Psoas muscle (tissue), 7 donors: ENCODE measurements at regions not wholly inside any gene's neighbourhood (a gene's known extent, or its start where the extent isn't known, plus 50 kb on each side); places are given as distances from the start of the nearest gene placed in this dataset.

Experiments used
- ATAC-seq, 4 donors: fragments of 200-7000 bp; cut with Tn5 transposase; one replicate each; pipeline ENCODE4 v1.9.1; 2020; ENCODE audit warnings: moderate library complexity in 3 of 4, mild to moderate bottlenecking in 2 of 4
- DNase-seq, 2 donors: peaks; one replicate each; pipeline ENCODE4 v3.0.0-alpha.2; 2020
- H3K27ac ChIP-seq: fragments of 200-600 bp; one replicate; pipeline ENCODE4 v1.8.0; 2022
- H3K27me3 ChIP-seq, 3 donors: fragments of 200-600 bp in 1 of 3; one replicate each; pipeline versions ENCODE4 v1.6.1 to v1.8.0; 2013 to 2022; ENCODE audit warnings: low read length in 2 of 3, mild to moderate bottlenecking in 2 of 3, moderate library complexity in 1 of 3; ENCODE audit not compliant: insufficient read depth in 3 of 3
- H3K36me3 ChIP-seq, 2 donors: fragments of 200-600 bp in 1 of 2; one replicate each; pipeline versions ENCODE4 v1.6.1 to v1.8.0; 2013 to 2022; ENCODE audit warnings: low read depth in 1 of 2, mild to moderate bottlenecking in 1 of 2, moderate library complexity in 1 of 2; ENCODE audit not compliant: insufficient read depth in 1 of 2
- H3K4me1 ChIP-seq: fragments of 200-600 bp; one replicate; pipeline ENCODE4 v1.8.0; 2022
- H3K4me3 ChIP-seq: fragments of 200-600 bp; one replicate; pipeline ENCODE4 v1.8.0; 2022; ENCODE audit warnings: mild to moderate bottlenecking
- H3K9me3 ChIP-seq: fragments of 200-600 bp; one replicate; pipeline ENCODE4 v1.8.0; 2022
- CTCF ChIP-seq: fragments of 200-600 bp; IDR thresholded peaks from one replicate; pipeline ENCODE4 v1.8.0; 2022; ENCODE audit warnings: antibody characterized with exemption
- WGBS, 3 donors: extraction: QIAGEN DNeasy Blood & Tissue Kit; methylation state at CpG; one replicate each; pipeline versions ENCODE4 v1.1.6 to v1.1.7; 2013; 5-methylcytosine and 5-hydroxymethylcytosine counted together
- intact Hi-C, 2 donors: fragments of 100-400 bp; cut with DNase I; formaldehyde crosslinking; loops; one replicate each; pipeline versions ENCODE4 v1.11.0 to v1.14.2; 2022
- donor health status: healthy with polysubstance abuse.
- donor health status: DM: no; HTN: no; CAD: no; lungs with moderate emphysema.
- donor health status: Bipolar disorder and iron deficiency.
- donor health status: healthy.
- donor health status: DM: yes; HTN: yes; CAD: no.
- donor health status: DM: no; HTN: no; CAD: no.
- donor health status: DM: yes; HTN: yes; CAD: no.

- WGBS, 3 donors = 89 to 97% (median 94%) methylated on average over 2 of the region's 2 CpGs
- intact Hi-C loops = loop anchor here in 1 of 2 donors (5.0 kb wide), 1 partner anchor 36 kb away; no protein-coding TSS in a partner anchor
These were observed 71.8 kb downstream of the LARP7 start for GRCh38 chr4:112708772-112709171.

DNA sequence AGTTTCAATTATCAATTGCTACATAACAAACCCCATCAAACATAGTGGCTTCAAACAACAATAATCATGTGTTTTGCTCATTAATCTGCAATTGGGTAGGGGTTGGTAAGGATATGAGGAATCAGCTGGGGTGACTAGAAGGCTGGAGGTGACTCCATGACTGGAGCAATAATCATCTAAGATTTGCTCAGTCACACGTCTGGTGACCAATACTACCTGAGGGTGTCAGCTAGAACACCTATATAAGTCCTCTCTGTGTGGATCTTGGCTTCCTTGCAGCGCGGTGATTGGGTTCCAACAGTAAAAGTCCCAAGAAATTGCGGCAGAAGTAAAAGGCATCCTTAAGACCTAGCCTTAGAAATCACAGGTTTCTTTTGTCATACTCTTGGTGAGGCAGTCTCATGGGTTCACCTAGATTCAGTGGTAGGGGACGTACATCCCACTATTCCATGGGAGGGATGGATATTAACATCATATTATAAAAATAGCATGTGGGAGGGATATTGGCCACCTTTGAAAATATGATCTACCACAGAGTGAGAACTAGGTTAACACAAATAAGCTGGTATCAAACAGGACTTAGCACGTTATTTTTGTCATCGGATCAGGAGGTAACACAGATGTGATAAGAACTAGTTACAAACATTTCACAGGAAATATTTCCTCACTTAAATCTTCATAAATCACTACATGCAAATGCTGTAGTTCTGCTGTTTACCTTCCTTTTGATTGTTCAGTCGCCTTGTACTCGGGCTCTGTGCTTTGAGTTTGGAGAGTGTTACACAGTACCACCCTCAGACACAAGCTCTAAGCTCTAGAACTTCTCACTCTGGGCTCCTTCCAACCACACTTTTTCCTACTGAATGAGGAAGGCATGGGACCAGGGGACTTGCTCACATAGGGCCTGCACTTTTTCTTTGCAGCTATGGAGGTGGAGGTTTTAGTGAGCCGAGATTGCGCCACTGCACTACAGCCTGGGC lies 78.3 kb downstream of the LARP7 start:
- intact Hi-C loops = no loop called here
- no peaks in the 10 kb centered on the region for H3K27me3 ChIP-seq
- ATAC-seq (peak; percentile 82 to 96 (median 92)), DNase-seq (no peak)
- TF ChIP-seq CTCF = no peak
- WGBS, 3 donors = 49 to 55% (median 50%) methylated on average over 11 of the region's 11 CpGs
- H3K4me3 ChIP-seq = peak overlapping the region; percentile 27
- peak overlapping the region; percentile 71 for H3K27ac ChIP-seq
- H3K9me3 ChIP-seq = no peaks in the 10 kb centered on the region
- peaks cover 7% of the 10 kb centered on the region for H3K4me1 ChIP-seq
- H3K36me3 ChIP-seq = no peaks in the 10 kb centered on the region

More at GRCh38 chr4:112708772-112709171, 71.8 kb downstream of the LARP7 start:
- no peaks in the 10 kb centered on the region for H3K36me3 ChIP-seq
- DNase-seq (no peak), ATAC-seq (no peak)
- no peaks in the 10 kb centered on the region for H3K9me3 ChIP-seq
- no peaks in the 10 kb centered on the region for H3K27me3 ChIP-seq
- no peak for TF ChIP-seq CTCF
- no peak overlapping the region for H3K4me3 ChIP-seq
- no peak overlapping the region for H3K27ac ChIP-seq
- no peaks in the 10 kb centered on the region for H3K4me1 ChIP-seq

DNA sequence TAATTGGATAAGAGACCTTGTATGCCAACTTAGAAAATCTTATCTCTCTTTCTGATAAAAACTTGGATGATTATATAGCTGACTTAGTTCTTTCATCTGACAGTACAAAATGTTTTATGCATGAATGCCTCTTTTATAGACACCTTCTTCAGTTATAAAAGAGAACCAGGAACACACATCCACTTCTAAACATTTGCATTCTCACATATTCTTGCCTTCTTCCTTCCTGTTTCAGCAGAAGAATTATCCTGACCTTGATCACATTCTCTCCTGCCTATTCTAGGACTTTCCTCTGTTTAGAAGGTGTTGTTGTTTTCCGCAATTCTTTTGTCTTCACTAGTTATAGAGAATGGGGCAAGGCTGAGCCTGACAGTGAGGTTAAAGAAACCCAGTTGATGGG lies 80.9 kb downstream of the LARP7 start:
- H3K36me3 ChIP-seq = no peaks in the 10 kb centered on the region
- no peak overlapping the region for H3K27ac ChIP-seq
- H3K9me3 ChIP-seq = no peaks in the 10 kb centered on the region
- no peaks in the 10 kb centered on the region for H3K27me3 ChIP-seq
- no peak for TF ChIP-seq CTCF
- H3K4me3 ChIP-seq = no peak overlapping the region
- 88 to 97% (median 94%) methylated on average over 1 of the region's 1 CpG for WGBS, 3 donors
- peaks cover 7% of the 10 kb centered on the region for H3K4me1 ChIP-seq
- intact Hi-C loops = no loop called here
- ATAC-seq = no peak
- no peak for DNase-seq

DNA sequence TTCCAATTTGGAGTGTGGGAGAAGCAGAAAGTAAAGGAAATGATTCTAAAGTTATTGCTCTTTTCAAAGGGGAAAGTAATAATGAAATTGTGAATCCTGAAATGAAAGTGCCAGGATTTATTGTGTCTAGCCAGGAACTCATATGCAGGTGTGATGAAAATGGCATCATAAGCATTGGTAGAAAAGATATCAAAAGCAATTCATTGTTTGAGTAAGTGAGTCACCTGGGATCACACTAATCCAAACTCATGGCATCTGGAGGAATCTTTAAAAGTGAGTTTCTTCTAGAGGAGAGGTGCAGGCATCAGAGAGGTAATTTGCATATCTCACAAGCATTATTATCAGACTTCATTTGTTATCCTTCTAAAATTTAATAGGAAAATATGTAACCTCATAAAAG lies 84.7 kb downstream of the LARP7 start:
- no peaks in the 10 kb centered on the region for H3K27me3 ChIP-seq
- H3K4me3 ChIP-seq = no peak overlapping the region
- H3K36me3 ChIP-seq = no peaks in the 10 kb centered on the region
- DNase-seq (no peak), ATAC-seq (no peak)
- intact Hi-C loops = loop anchor here in 1 of 2 donors (10.0 kb wide), 1 partner anchor 533 kb away; no protein-coding TSS in a partner anchor
- H3K4me1 ChIP-seq = peaks cover 6% of the 10 kb centered on the region
- H3K9me3 ChIP-seq = no peaks in the 10 kb centered on the region
- H3K27ac ChIP-seq = no peak overlapping the region
- TF ChIP-seq CTCF = no peak
